GM21576 (cell line): ENCODE measurements at regions not wholly inside any gene's neighbourhood (a gene's known extent, or its start where the extent isn't known, plus 50 kb on each side); places are given as distances from the start of the nearest gene placed in this dataset.
"Not testable (repeated sequence)": the region's sequence is repeated elsewhere in the genome, so short reads cannot be mapped to it uniquely, and the experiment has no call there.

Source experiments
- ATAC-seq: cut with Tn5 transposase; IDR thresholded peaks from one replicate; pipeline ENCODE4 v1.9.1; 2021; ENCODE audit warnings: mild to moderate bottlenecking, moderate library complexity; ENCODE audit not compliant: unreplicated experiment

DNA sequence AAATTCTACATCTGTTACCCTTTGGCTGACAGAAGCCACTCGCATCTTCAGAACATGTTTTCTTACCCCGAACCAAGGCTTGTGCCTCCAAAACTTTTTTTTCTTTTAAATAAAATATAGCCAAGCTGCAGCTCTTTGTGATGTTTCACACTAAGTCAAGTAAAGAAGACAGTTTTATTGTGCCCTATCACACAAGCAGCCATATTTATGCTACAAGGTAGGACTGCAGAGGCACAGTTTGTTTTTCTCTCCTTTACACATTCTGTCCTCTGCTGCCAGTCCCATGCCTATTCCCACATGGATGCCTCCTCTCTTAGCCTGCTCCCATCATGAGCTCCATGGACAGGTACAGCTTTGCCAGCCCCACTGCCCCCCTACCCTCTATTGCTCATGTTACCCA is 219.6 kb upstream of the THUMPD2 start:
- ATAC-seq = no peak

GRCh38 chr2:39996653-39997080 is 217.6 kb upstream of the THUMPD2 start:
- no peak for ATAC-seq

DNA sequence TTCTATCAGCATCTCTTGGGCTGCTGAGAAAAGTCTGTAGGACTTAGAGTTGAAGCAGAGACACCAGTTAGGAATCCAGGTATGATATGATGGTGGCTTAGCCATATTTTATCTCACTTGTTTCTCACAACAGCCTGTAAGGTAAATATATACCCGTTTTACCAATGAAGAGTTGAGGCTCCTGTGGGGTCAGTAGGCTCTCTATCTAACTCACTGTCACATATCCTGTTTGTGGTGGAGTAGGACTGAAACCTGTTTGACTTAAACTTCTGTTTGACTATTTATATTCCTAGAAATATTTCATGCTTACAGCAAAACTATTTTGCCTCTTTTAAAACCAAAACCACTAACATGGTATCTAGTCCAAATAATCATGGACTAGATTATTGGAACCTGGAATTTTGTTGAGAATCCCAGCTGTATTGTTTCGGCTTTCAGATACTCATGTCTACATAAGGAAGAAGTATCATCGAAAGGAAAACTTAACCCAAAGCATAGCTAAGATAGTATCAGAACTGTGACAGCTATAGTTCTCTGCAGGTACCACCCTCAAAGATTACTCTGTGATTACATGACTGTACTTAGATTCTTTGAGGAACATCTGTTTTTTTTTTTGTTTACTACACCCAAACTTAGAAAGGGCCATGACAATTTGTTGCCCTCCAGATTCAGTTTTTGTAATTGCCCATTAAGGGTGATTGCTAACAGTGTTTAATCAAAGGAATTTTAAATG is 216.1 kb upstream of the THUMPD2 start:
- no peak for ATAC-seq

- no peak for ATAC-seq
Measured at GRCh38 chr2:39994151-39994550, 215.1 kb upstream of the THUMPD2 start.

GRCh38 chr2:39991298-39991697 is 212.2 kb upstream of the THUMPD2 start:
- no peak for ATAC-seq

- ATAC-seq = no peak
Measured at GRCh38 chr2:39990335-39990900, 211.4 kb upstream of the THUMPD2 start.

- no peak for ATAC-seq
Measured at GRCh38 chr2:39989888-39990287, 210.8 kb upstream of the THUMPD2 start.

- ATAC-seq = no peak
Measured at GRCh38 chr2:39981883-39982311, 202.8 kb upstream of the THUMPD2 start.

DNA sequence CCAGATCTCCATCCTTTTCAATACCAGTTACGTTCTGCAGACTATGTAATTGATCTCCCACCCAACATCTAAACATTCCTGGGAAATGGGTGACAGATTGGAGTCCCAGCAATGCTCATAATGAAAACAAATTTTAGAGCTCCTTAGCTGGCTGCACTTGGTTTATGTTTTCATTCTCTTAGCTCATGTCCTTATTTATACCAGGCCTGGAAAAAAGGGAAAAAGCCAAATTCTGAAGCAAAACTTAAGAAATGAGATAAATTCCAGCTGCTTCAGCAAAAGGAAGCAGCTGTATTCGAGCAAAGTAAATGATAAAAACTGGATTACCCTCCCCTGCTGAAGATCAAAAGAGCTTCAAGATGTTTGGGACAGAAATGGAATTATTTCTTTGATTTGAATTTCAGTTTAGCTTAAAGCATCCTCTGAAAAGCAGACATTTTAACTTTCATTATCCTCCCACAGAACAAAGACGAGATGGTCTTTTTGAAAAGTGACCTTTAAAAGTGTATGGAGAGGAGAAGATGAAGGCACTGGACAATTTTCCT is 196.5 kb upstream of the THUMPD2 start:
- no peak for ATAC-seq

DNA sequence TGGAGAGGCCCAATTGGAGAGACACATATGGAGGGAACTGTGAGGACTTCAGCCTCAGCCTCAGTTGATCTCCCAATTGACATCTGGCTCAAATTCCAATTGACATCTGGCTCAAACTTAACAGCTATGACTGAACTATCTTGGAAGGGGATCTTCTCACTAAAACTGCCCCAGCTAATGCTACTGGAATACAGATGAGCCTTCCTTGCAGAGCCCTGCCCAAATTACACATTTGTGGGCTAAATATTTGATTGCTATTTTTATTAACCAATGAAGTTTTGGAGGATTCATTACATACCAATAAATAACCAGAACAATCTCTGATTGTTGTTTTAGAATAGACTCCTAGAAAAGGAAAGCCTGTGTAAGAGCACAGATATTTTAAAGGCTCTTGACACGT is 189.0 kb upstream of the THUMPD2 start:
- no peak for ATAC-seq

DNA sequence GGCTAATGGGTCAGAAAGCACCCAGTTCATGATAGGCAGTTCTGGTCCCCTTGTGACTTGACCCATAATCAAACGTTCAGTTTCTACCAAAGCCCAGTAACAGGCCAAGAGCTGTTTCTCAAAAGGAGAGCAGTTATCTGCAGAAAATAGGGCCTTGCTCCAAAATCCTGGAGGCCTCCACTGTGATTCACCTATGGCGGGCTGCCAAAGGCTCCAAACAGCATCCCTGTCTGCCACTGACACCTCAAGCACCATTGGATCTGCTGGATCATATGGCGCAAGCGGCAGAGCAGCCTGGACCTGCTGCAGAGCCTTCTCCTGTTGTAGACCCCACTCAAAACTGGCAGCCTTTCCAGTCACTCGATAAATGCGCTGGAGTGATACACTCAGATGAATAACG is 181.6 kb upstream of the THUMPD2 start:
- ATAC-seq = not testable (repeated sequence)

- ATAC-seq = no peak
Measured at GRCh38 chr2:39954346-39954745, 175.3 kb upstream of the THUMPD2 start.

- no peak for ATAC-seq
Measured at GRCh38 chr2:39949131-39949530, 170.1 kb upstream of the THUMPD2 start.

DNA sequence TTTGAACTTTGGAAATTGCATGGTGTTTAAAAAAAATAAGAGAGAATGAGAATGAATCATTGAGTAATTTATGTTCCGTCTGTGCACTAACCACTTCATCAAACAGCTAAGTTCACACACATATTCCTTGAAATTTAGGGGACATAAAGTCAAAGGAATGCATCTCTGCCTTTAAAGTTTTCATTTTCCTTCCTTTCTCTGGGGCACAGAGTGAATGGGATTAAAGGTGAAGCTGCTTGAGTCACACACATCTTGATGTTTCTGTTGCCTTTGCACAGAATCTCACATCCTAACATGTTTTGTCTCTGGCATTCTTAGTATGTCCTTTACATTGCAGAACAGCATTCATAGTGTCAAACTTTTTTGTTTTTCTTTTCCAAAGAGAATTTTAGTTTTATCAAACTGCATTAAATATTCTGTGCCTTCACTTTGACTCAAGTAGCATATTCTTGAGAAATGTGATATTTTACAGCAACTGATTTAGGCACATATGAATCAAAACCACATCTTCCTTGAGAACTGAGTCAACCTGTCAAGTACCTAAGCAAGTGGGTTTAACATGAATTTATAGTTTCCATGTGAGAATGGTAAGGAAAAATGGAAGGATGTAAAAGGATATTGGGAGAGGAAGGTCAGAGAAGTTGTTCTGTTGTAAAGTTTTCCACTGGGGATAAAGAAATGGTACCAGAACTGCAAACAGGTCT is 169.1 kb upstream of the THUMPD2 start:
- ATAC-seq = no peak

- no peak for ATAC-seq
Measured at GRCh38 chr2:39947294-39948015, 168.4 kb upstream of the THUMPD2 start.

- ATAC-seq = no peak
Measured at GRCh38 chr2:39942950-39943349, 163.9 kb upstream of the THUMPD2 start.

DNA sequence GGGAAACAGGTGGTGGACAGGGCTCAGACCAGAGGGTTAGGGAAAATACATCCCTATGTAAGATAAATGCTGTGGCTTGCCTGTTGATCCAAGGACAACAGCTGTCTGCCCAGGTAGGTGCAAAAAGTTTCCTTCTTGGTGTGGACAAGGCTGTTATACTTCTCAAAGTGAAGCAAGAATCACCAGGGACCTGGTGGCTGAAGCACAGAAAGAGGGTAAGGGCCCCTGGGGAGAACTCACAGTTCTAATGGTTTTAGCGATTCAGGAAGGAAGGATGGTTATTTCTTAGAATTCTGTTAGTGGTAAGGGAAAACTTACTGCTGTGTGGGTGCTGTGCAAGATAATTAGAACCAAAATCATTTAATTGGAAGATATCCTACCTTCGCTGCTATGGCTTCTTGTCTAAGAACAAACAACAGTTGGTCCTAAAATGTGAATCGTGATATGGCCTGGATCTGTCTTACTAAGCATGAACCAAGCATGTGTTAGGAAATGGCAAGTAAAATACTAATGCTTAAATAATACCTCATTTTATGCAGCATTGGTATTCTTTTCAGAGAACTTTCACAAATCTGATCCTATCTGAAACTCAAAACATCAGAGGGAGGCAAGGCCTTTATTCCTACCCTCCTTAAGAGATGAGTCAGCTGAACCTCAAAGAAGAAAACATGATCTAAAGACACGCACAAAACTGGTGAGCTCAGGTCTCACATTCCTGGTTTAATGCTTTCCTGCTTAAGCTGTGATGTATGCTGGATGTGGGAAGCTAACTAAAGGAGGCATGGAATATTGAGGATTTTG is 159.2 kb upstream of the THUMPD2 start:
- no peak for ATAC-seq

GRCh38 chr2:39937621-39938020 is 158.6 kb upstream of the THUMPD2 start:
- ATAC-seq = no peak

GRCh38 chr2:39934851-39935250 is 155.8 kb upstream of the THUMPD2 start:
- no peak for ATAC-seq

- no peak for ATAC-seq
Measured at GRCh38 chr2:39933196-39933595, 154.1 kb upstream of the THUMPD2 start.
